ENCODE measurements at regions not wholly inside any gene's neighbourhood (a gene's known extent, or its start where the extent isn't known, plus 50 kb on each side); places are given as distances from the start of the nearest gene placed in this dataset.
"Not testable (repeated sequence)": the region's sequence is repeated elsewhere in the genome, so short reads cannot be mapped to it uniquely, and the experiment has no call there.

- Histone ChIP-seq H3K4me1 (no peaks in the 10 kb centered on the region), H3K4me3 (no peak overlapping the region), H3K27ac (no peak overlapping the region), H3K36me3 (no peaks in the 10 kb centered on the region), H3K27me3 (no peaks in the 10 kb centered on the region), H3K9me3 (no peaks in the 10 kb centered on the region)
- TF ChIP-seq CTCF (IDR thresholded peaks at IDR 0.05), result no peak
- TF ChIP-seq POLR2A (IDR thresholded peaks at IDR 0.05), result no peak
- DNase-seq, result no peak
- intact Hi-C loops (cut with DNase I; ENCODE audit: low total_unique reads), result no loop called here
These were observed 128.8 kb upstream of the PDE7B start for GRCh38 chr6:135722679-135723078.

GRCh38 chr6:135728589-135728988 lies 122.9 kb upstream of the PDE7B start:
- H3K36me3 ChIP-seq, result no peaks in the 10 kb centered on the region
- H3K9me3 ChIP-seq, result no peaks in the 10 kb centered on the region
- H3K27me3 ChIP-seq, result no peaks in the 10 kb centered on the region
- no peak overlapping the region for H3K4me3 ChIP-seq
- no peak for TF ChIP-seq POLR2A (IDR thresholded peaks at IDR 0.05)
- no peak for TF ChIP-seq CTCF (IDR thresholded peaks at IDR 0.05)
- intact Hi-C loops (cut with DNase I; ENCODE audit: low total_unique reads), result no loop called here
- no peak overlapping the region for H3K27ac ChIP-seq
- no peak for DNase-seq
- H3K4me1 ChIP-seq, result no peaks in the 10 kb centered on the region

- DNase-seq, result no peak
- no peaks in the 10 kb centered on the region for H3K4me1 ChIP-seq
- intact Hi-C loops (cut with DNase I; ENCODE audit: low total_unique reads), result no loop called here
- H3K27me3 ChIP-seq, result no peaks in the 10 kb centered on the region
- H3K27ac ChIP-seq, result no peak overlapping the region
- TF ChIP-seq POLR2A (IDR thresholded peaks at IDR 0.05), result no peak
- TF ChIP-seq CTCF (IDR thresholded peaks at IDR 0.05), result no peak
- no peak overlapping the region for H3K4me3 ChIP-seq
- no peaks in the 10 kb centered on the region for H3K36me3 ChIP-seq
- no peaks in the 10 kb centered on the region for H3K9me3 ChIP-seq
These were observed 120.4 kb upstream of the PDE7B start for GRCh38 chr6:135731116-135731515.

GRCh38 chr6:135736351-135736750 lies 115.2 kb upstream of the PDE7B start:
- H3K9me3 ChIP-seq; H3K27ac ChIP-seq; H3K36me3 ChIP-seq; H3K4me3 ChIP-seq; H3K27me3 ChIP-seq; intact Hi-C loops (cut with DNase I; ENCODE audit: low total_unique reads); H3K4me1 ChIP-seq; DNase-seq: not testable (repeated sequence)

- Histone ChIP-seq H3K4me1 (no peaks in the 10 kb centered on the region), H3K27ac (no peak overlapping the region), H3K36me3 (no peaks in the 10 kb centered on the region), H3K9me3 (no peaks in the 10 kb centered on the region), H3K27me3 (no peaks in the 10 kb centered on the region), H3K4me3 (no peak overlapping the region)
- TF ChIP-seq POLR2A (IDR thresholded peaks at IDR 0.05) (no peak), CTCF (IDR thresholded peaks at IDR 0.05) (no peak)
- intact Hi-C loops (cut with DNase I; ENCODE audit: low total_unique reads), result no loop called here
- DNase-seq, result no peak
These were observed 112.9 kb upstream of the PDE7B start for GRCh38 chr6:135738636-135739035.

GRCh38 chr6:135739288-135739687 lies 112.2 kb upstream of the PDE7B start:
- Histone ChIP-seq H3K4me3 (no peak overlapping the region), H3K4me1 (no peaks in the 10 kb centered on the region), H3K27ac (no peak overlapping the region), H3K9me3 (no peaks in the 10 kb centered on the region), H3K36me3 (no peaks in the 10 kb centered on the region), H3K27me3 (no peaks in the 10 kb centered on the region)
- TF ChIP-seq POLR2A (IDR thresholded peaks at IDR 0.05) (no peak), CTCF (IDR thresholded peaks at IDR 0.05) (no peak)
- intact Hi-C loops (cut with DNase I; ENCODE audit: low total_unique reads), result no loop called here
- no peak for DNase-seq
